ENCODE measurements at regions not wholly inside any gene's neighbourhood (a gene's known extent, or its start where the extent isn't known, plus 50 kb on each side); places are given as distances from the start of the nearest gene placed in this dataset.

DNA sequence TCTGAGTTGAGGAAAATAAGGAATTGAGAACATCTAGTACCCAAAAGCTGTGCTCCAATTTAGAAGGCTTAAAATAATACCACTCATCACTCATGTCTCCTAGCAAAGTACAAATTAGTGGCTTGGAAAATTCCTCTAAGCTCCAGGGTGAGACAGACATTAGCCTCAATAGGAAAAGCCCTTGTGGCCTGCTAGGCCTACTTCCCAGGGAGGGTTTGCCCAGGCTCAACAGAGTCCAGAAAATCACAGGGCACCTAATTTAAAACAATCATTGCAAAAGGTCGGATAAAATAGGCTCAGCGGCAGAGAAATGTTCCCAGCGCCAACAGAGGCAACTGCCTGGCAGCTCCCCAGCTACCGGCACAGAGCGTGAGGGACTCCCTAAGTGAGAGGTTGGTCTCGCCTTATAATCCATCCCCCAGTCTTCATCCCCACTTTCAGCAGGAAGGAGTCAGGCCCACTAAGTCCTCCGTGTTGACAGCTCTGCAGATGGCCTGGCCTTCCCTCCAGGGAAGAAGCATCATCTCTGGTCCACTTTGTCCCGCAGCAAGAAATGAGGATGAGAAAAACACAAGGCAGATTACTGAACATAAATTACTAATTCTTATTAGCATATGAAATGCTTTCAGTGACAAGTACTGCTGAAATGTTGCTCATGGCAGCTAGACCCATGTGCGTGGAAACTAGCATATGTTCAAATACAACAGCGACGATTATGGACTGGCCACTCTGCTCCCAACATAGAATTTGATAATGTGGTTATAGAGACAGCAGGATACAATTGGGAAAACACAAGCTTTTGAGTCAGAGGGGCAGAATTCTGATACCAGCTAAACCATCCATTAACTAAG is 1177.7 kb upstream of the AUTS2 start:
- TF ChIP-seq POLR2A (IDR thresholded peaks at IDR 0.05) = no peak
- TF ChIP-seq, protein P1, sequence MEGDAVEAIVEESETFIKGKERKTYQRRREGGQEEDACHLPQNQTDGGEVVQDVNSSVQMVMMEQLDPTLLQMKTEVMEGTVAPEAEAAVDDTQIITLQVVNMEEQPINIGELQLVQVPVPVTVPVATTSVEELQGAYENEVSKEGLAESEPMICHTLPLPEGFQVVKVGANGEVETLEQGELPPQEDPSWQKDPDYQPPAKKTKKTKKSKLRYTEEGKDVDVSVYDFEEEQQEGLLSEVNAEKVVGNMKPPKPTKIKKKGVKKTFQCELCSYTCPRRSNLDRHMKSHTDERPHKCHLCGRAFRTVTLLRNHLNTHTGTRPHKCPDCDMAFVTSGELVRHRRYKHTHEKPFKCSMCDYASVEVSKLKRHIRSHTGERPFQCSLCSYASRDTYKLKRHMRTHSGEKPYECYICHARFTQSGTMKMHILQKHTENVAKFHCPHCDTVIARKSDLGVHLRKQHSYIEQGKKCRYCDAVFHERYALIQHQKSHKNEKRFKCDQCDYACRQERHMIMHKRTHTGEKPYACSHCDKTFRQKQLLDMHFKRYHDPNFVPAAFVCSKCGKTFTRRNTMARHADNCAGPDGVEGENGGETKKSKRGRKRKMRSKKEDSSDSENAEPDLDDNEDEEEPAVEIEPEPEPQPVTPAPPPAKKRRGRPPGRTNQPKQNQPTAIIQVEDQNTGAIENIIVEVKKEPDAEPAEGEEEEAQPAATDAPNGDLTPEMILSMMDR (IDR thresholded peaks at IDR 0.05 in 4 of 5, conservative IDR thresholded peaks at IDR 0.05 in 1 of 5) = no peak

Data from gastrocnemius medialis (tissue), 4 donors.